ENCODE measurements at regions not wholly inside any gene's neighbourhood (a gene's known extent, or its start where the extent isn't known, plus 50 kb on each side); places are given as distances from the start of the nearest gene placed in this dataset.

DNA sequence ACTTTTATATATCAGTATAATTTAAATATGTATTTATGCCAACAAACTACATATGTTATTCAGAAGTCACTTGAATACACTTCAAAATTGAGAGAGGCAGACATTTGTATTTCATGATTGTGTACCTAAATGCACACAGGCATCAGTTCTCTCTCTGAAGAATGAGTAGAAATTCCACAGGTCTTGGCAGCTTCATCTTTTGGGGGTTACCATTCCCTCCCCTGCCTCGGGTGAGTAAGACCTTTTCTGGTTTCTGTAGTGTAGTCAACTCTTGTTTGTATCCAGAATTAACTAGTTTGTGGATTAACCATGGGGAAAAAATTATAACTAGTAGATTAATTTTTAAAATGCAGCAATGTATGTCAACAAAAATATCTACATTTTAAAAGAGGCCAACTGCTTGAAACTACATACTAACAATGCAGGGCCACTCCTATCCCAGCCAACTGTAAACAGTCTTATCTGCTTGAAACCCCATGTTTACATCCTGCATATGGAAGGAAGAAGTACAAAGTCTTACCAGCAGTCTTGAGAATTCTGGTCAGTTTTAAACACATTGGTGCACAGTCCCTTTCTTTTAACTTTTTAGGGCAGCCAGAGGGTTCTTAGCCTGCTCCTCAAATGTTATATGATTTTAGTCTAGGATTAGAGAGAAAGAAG, 339.6 kb upstream of the KIF2A start:
- no peak for DNase-seq (ENCODE audit: low read depth)
- TF ChIP-seq, protein P1, sequence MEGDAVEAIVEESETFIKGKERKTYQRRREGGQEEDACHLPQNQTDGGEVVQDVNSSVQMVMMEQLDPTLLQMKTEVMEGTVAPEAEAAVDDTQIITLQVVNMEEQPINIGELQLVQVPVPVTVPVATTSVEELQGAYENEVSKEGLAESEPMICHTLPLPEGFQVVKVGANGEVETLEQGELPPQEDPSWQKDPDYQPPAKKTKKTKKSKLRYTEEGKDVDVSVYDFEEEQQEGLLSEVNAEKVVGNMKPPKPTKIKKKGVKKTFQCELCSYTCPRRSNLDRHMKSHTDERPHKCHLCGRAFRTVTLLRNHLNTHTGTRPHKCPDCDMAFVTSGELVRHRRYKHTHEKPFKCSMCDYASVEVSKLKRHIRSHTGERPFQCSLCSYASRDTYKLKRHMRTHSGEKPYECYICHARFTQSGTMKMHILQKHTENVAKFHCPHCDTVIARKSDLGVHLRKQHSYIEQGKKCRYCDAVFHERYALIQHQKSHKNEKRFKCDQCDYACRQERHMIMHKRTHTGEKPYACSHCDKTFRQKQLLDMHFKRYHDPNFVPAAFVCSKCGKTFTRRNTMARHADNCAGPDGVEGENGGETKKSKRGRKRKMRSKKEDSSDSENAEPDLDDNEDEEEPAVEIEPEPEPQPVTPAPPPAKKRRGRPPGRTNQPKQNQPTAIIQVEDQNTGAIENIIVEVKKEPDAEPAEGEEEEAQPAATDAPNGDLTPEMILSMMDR (IDR thresholded peaks at IDR 0.05; ENCODE audit: insufficient read depth, low read depth, low read length, missing control alignments): no peak
- no peak overlapping the region for H3K4me3 ChIP-seq (ENCODE audit: low read depth, low read length)

DNA sequence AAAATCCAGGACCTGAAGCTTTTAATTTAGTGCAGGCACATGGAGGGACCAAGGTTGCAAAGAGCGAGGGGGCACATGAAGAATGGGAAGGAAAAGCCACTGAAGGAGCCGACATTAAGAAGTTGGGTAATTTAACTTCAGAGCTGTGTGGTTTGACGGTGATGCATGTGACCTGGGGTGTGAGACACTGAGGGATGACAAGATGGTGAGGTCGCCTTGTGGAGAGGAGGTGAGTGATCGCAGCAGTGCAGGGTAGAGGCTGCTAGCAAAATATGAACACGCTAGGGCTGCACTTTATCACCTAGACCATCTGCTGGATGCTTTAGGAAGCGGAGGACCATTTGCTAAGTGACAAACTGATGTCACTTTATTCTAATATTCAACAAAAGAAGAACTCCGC, 339.0 kb upstream of the KIF2A start:
- TF ChIP-seq, protein P1 (IDR thresholded peaks at IDR 0.05; ENCODE audit: insufficient read depth, low read depth, low read length, missing control alignments): no peak
- H3K4me3 ChIP-seq (ENCODE audit: low read depth, low read length): no peak overlapping the region
- DNase-seq (ENCODE audit: low read depth): no peak

DNA sequence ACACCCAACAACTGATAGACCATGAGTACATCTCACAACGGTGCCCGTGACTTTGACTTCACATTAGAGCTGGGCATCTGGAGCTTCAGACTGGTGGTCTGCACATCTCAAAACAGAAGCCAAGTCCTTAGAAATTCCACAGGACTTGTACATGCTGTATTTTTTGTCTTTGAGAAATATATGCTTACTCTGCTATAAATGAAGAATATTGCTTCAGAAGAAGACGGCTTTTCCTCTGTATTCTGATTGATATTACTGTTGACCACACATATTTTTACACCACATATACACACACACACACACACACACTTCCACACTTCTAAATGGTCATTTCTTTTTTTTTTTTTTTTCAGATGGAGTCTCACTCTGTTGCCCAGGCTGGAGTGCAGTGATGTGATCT, 338.3 kb upstream of the KIF2A start:
- no peak overlapping the region for H3K4me3 ChIP-seq (ENCODE audit: low read depth, low read length)
- TF ChIP-seq, protein P1 (IDR thresholded peaks at IDR 0.05; ENCODE audit: insufficient read depth, low read depth, low read length, missing control alignments): no peak
- no peak for DNase-seq (ENCODE audit: low read depth)

DNA sequence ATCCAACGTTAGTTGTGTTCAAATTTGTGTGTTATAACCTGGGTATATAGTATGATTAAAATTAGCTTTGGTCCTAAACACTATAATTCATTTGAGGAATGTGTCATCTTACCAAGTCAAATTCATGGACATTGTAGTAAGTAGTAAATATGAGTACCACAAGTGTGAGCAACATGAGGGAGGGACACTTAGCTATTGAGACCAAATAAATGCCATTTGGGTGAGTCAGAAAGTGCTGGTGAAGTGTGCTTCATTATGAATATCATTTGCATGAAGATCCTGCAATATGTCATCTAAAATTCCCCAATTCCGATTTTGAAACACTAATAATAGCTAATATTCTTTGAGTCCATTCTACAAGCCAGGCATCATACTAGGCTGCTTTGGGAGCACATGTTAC, 336.7 kb upstream of the KIF2A start:
- DNase-seq (ENCODE audit: low read depth): no peak
- no peak overlapping the region for H3K4me3 ChIP-seq (ENCODE audit: low read depth, low read length)
- TF ChIP-seq, protein P1 (IDR thresholded peaks at IDR 0.05; ENCODE audit: insufficient read depth, low read depth, low read length, missing control alignments): no peak

DNA sequence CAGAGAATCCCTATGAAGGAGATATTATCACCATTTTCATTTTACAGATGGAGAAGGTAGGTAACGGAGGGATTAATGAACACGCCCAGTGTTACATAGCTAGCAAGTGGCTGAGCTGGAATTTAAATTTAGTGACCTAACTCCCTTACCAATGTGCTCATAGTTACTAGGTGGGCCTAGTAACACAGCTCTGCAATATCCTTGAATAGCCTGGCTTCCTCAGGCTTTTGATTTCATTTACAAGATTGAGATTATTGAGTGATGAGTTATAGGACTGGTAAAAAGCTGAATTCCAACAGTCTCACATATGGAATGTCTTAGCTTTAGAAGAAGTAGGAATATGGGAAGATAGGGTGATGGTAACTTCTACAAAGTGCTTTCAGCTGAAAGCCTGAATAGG, 336.3 kb upstream of the KIF2A start:
- H3K4me3 ChIP-seq (ENCODE audit: low read depth, low read length): no peak overlapping the region
- TF ChIP-seq, protein P1 (IDR thresholded peaks at IDR 0.05; ENCODE audit: insufficient read depth, low read depth, low read length, missing control alignments): no peak
- no peak for DNase-seq (ENCODE audit: low read depth)

DNA sequence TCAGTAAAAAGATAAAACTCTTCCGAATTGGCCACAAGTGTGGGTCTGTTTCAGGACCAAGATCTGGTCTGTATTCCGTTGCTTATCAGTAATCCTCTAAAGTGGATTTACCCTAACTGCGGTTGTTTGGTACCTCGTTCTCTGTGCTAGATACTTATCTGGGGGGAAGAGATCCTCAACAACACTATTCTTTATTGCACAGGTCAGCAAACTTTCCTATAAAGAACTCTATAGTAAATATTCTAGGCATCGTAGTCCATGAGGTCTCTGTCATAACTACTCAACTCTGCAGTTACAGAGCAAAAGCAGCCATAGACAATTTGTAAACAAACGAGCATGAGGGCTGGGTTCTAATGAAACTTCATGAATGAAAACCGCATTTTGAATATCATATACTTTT, 335.8 kb upstream of the KIF2A start:
- no peak overlapping the region for H3K4me3 ChIP-seq (ENCODE audit: low read depth, low read length)
- no peak for DNase-seq (ENCODE audit: low read depth)
- TF ChIP-seq, protein P1 (IDR thresholded peaks at IDR 0.05; ENCODE audit: insufficient read depth, low read depth, low read length, missing control alignments): no peak

DNA sequence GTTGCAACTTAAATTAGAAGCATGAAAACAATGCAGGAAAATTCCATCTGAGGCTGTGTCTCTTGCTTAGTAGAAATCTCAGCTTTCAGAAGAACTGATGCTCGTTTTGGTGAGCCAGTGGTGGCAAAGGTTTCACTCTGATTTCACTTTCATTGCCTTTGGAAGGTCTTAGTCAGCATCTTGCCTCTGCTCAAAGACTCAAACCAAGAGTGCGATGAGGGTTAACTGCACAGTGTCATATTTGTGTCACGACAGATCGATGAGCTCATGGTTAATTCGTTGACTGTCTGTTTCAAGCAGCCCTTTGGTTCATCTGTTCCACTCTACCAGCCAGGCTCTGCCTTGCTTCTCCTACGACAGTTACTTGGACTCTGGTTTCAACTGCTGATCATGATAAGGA, 331.3 kb upstream of the KIF2A start:
- peak; percentile 64 for DNase-seq (ENCODE audit: low read depth)
- TF ChIP-seq, protein P1 (IDR thresholded peaks at IDR 0.05; ENCODE audit: insufficient read depth, low read depth, low read length, missing control alignments): no peak
- H3K4me3 ChIP-seq (ENCODE audit: low read depth, low read length): no peak overlapping the region
